CD4-positive, alpha-beta T cell treated with Interleukin-17A for 1 hour (primary cell): ENCODE measurements at regions not wholly inside any gene's neighbourhood (a gene's known extent, or its start where the extent isn't known, plus 50 kb on each side); places are given as distances from the start of the nearest gene placed in this dataset.

Source experiments
- DNase-seq: peaks from one replicate; pipeline ENCODE4 v3.0.0-alpha.2; 2020

- no peak for DNase-seq
Observed at GRCh38 chr12:107478881-107479280, 206.7 kb upstream of the PWP1 start.

- no peak for DNase-seq
Observed at GRCh38 chr12:107480836-107481608, 204.6 kb upstream of the PWP1 start.

- DNase-seq, result no peak
Observed at GRCh38 chr12:107484230-107484629, 201.4 kb upstream of the PWP1 start.

GRCh38 chr12:107484941-107485340 lies 200.7 kb upstream of the PWP1 start:
- DNase-seq, result no peak

- DNase-seq, result no peak
Observed at GRCh38 chr12:107485731-107486130, 199.9 kb upstream of the PWP1 start.

- no peak for DNase-seq
Observed at GRCh38 chr12:107486140-107486892, 199.3 kb upstream of the PWP1 start.

- no peak for DNase-seq
Observed at GRCh38 chr12:107487011-107487680, 198.5 kb upstream of the PWP1 start.

- DNase-seq, result no peak
Observed at GRCh38 chr12:107488666-107489065, 196.9 kb upstream of the PWP1 start.

- no peak for DNase-seq
Observed at GRCh38 chr12:107490010-107490409, 195.6 kb upstream of the PWP1 start.

- DNase-seq, result no peak
Observed at GRCh38 chr12:107491856-107492255, 193.7 kb upstream of the PWP1 start.

- DNase-seq, result no peak
Observed at GRCh38 chr12:107492393-107493134, 193.0 kb upstream of the PWP1 start.

- DNase-seq, result no peak
Observed at GRCh38 chr12:107493135-107493494, 192.5 kb upstream of the PWP1 start.

GRCh38 chr12:107493666-107494065 lies 191.9 kb upstream of the PWP1 start:
- no peak for DNase-seq

- DNase-seq, result no peak
Observed at GRCh38 chr12:107494331-107494730, 191.3 kb upstream of the PWP1 start.

GRCh38 chr12:107495604-107496003 lies 190.0 kb upstream of the PWP1 start:
- DNase-seq, result no peak

- no peak for DNase-seq
Observed at GRCh38 chr12:107497231-107497630, 188.4 kb upstream of the PWP1 start.

GRCh38 chr12:107500307-107500706 lies 185.3 kb upstream of the PWP1 start:
- no peak for DNase-seq

GRCh38 chr12:107501681-107502080 lies 183.9 kb upstream of the PWP1 start:
- no peak for DNase-seq

GRCh38 chr12:107503129-107503855 lies 182.3 kb upstream of the PWP1 start:
- DNase-seq, result no peak

- DNase-seq, result no peak
Observed at GRCh38 chr12:107503887-107504885, 181.4 kb upstream of the PWP1 start.

- no peak for DNase-seq
Observed at GRCh38 chr12:107509421-107509820, 176.2 kb upstream of the PWP1 start.
